GM10266 (cell line): ENCODE measurements at regions not wholly inside any gene's neighbourhood (a gene's known extent, or its start where the extent isn't known, plus 50 kb on each side); places are given as distances from the start of the nearest gene placed in this dataset.

Experiments
- DNase-seq: peaks from one replicate; pipeline ENCODE4 v3.0.0; 2012; ENCODE audit errors: extremely low spot score
- CTCF ChIP-seq: IDR thresholded peaks from 2 replicates; pipeline ENCODE4 v1.5.1; 2012; ENCODE audit warnings: mild to moderate bottlenecking, low read depth; ENCODE audit not compliant: control insufficient read depth, insufficient read depth; ENCODE audit errors: missing control alignments

- DNase-seq: no peak
- TF ChIP-seq CTCF: no peak
Measured at GRCh38 chr20:11232896-11233295, 559.1 kb upstream of the JAG1 start.

GRCh38 chr20:11234181-11234580, 560.4 kb upstream of the JAG1 start:
- TF ChIP-seq CTCF: no peak
- no peak for DNase-seq

GRCh38 chr20:11234608-11235007, 560.8 kb upstream of the JAG1 start:
- TF ChIP-seq CTCF: no peak
- no peak for DNase-seq

- TF ChIP-seq CTCF: no peak
- no peak for DNase-seq
Measured at GRCh38 chr20:11235058-11235457, 561.3 kb upstream of the JAG1 start.

- no peak for TF ChIP-seq CTCF
- DNase-seq: no peak
Measured at GRCh38 chr20:11242320-11242719, 568.5 kb upstream of the JAG1 start.

GRCh38 chr20:11245431-11245830, 571.6 kb upstream of the JAG1 start:
- no peak for DNase-seq
- TF ChIP-seq CTCF: no peak

GRCh38 chr20:11246251-11246775, 572.5 kb upstream of the JAG1 start:
- TF ChIP-seq CTCF: no peak
- DNase-seq: no peak
